K562 (cell line): ENCODE measurements at regions not wholly inside any gene's neighbourhood (a gene's known extent, or its start where the extent isn't known, plus 50 kb on each side); places are given as distances from the start of the nearest gene placed in this dataset.

ENCODE experiments used
- ATAC-seq: fragments of 200-7000 bp; cut with Tn5 transposase; 3 replicates; pipeline ENCODE4 v1.9.1; 2020; ENCODE audit warnings: moderate library complexity
- BruUV-seq: library from RNA; stranded (reverse); fragments of 400-500 nt; replicated peaks from 2 replicates; lab custom pipeline; 2021; lab: Mats Ljungman, UMichigan
- CTCF ChIA-PET: fragments of 300-600 bp; formaldehyde crosslinking; extraction: SDS; loops from one replicate; lab custom pipeline; 2021; ENCODE audit warnings: low intra/inter-chr PET ratio; lab: Yijun Ruan, JAX
- POLR2A ChIA-PET: fragments of 300-600, 350-650 bp; sonication (Branson Sonifier 250); formaldehyde crosslinking; extraction: SDS; loops from one replicate; lab custom pipeline; 2021; ENCODE audit warnings: antibody characterized with exemption, inconsistent platforms; lab: Yijun Ruan, JAX
- DNase-seq, 4 experiments: peaks; one replicate each; pipeline versions ENCODE4 v3.0.0 to v3.0.0-alpha.2; 2011 to 2018; ENCODE audit warnings: low spot score in 3 of 4, mixed read lengths in 3 of 4; ENCODE audit errors: extremely low read depth in 1 of 4
- FAIRE-seq: peaks from 2 replicates; lab custom pipeline; 2011; peaks lifted over from hg19 to GRCh38; lab: Jason Lieb, UNC
- H2AFZ ChIP-seq: 2 replicates; pipeline ENCODE4 v1.6.0; 2011; ENCODE audit warnings: low read depth, low read length, control low read depth, inconsistent platforms
- H3K27ac ChIP-seq: fragments of 200-600 bp; 3 replicates; pipeline ENCODE4 v1.8.0; 2011; ENCODE audit warnings: low read depth, mild to moderate bottlenecking, control low read depth, inconsistent platforms, low read length, moderate library complexity, mixed read lengths; ENCODE audit errors: extremely low read depth
- H3K27me3 ChIP-seq, 2 experiments: fragments of 300-600 bp in 1 of 2; 2 replicates in 1 of 2; 3 replicates in 1 of 2; pipeline versions ENCODE4 v1.6.0 to v1.8.0; 2011; ENCODE audit warnings: inconsistent platforms in 2 of 2, low read length in 2 of 2, mild to moderate bottlenecking in 1 of 2, mixed read lengths in 1 of 2, moderate library complexity in 1 of 2; ENCODE audit not compliant: control insufficient read depth in 2 of 2, insufficient read depth in 2 of 2
- H3K36me3 ChIP-seq: fragments of 300-600 bp; 3 replicates; pipeline ENCODE4 v1.8.0; 2011; ENCODE audit warnings: mild to moderate bottlenecking, low read length, inconsistent platforms; ENCODE audit not compliant: control insufficient read depth, insufficient read depth
- H3K4me1 ChIP-seq, 2 experiments: fragments of 200-600 bp in 1 of 2; replicated peaks in 1 of 2; 2 replicates in 1 of 2; 3 replicates in 1 of 2; pipeline versions ENCODE4 v1.5.1 to v1.8.0; 2011; ENCODE audit warnings: inconsistent platforms in 2 of 2, low read length in 2 of 2, mild to moderate bottlenecking in 1 of 2, mixed read lengths in 1 of 2, moderate library complexity in 1 of 2; ENCODE audit not compliant: control insufficient read depth in 2 of 2, insufficient read depth in 2 of 2
- H3K4me2 ChIP-seq: 2 replicates; pipeline ENCODE4 v1.6.1; 2011; ENCODE audit warnings: low read length, control low read depth, inconsistent platforms, mixed read lengths; ENCODE audit not compliant: insufficient read depth
- H3K4me3 ChIP-seq: fragments of 200-600 bp; sonication (generic), shearing (Covaris generic); 2 replicates; pipeline ENCODE4 v1.5.1; 2016; ENCODE audit warnings: control low read depth, inconsistent platforms
- H3K79me2 ChIP-seq: fragments of 200-600 bp; 3 replicates; pipeline ENCODE4 v1.8.0; 2011; ENCODE audit warnings: low read length, inconsistent platforms; ENCODE audit not compliant: control insufficient read depth, insufficient read depth
- H3K9ac ChIP-seq, 2 experiments: 2 replicates each; pipeline versions ENCODE4 v1.6.0 to v1.6.1; 2011; ENCODE audit warnings: low read depth in 2 of 2, low read length in 2 of 2, control low read depth in 1 of 2, inconsistent platforms in 1 of 2, mild to moderate bottlenecking in 1 of 2, mixed read lengths in 1 of 2; ENCODE audit not compliant: insufficient read depth in 1 of 2
- H3K9me1 ChIP-seq: one replicate; pipeline ENCODE4 v1.6.0; 2011; ENCODE audit warnings: inconsistent platforms, mild to moderate bottlenecking, low read length, moderate library complexity; ENCODE audit not compliant: control insufficient read depth, insufficient read depth
- H3K9me3 ChIP-seq: replicated peaks from 2 replicates; pipeline ENCODE4 v1.5.1; 2011; ENCODE audit warnings: low read depth, low read length, inconsistent platforms; ENCODE audit not compliant: control insufficient read depth, insufficient read depth
- H4K20me1 ChIP-seq: replicated peaks from 2 replicates; pipeline ENCODE4 v1.6.1; 2011; ENCODE audit warnings: low read length, inconsistent platforms, mixed read lengths; ENCODE audit not compliant: control insufficient read depth, insufficient read depth
- BRD4 ChIP-seq: fragments of 200-600 bp; sonication (generic); IDR thresholded peaks from 2 replicates; pipeline ENCODE4 v1.6.1; 2017; ENCODE audit warnings: inconsistent platforms
- CAMTA2 ChIP-seq: fragments of 250-450 bp; sonication (Bioruptor Pico); conservative IDR thresholded peaks from 2 replicates; pipeline ENCODE4 v1.5.1; 2022
- DPF2 ChIP-seq: fragments of 450-650 bp; IDR thresholded peaks from 2 replicates; pipeline ENCODE4 v1.6.1; 2016
- EP300 ChIP-seq: IDR thresholded peaks from 2 replicates; pipeline ENCODE4 v1.6.1; 2012; ENCODE audit warnings: low read length, improper control_type of control experiment
- ETV1 ChIP-seq: fragments of 450-650 bp; conservative IDR thresholded peaks from 2 replicates; pipeline ENCODE4 v1.6.1; 2016; ENCODE audit warnings: missing genetic modification characterization, control low read depth, low read depth, missing compliant biosample characterization
- KDM5B ChIP-seq: fragments of 200-600 bp; sonication (generic); IDR thresholded peaks from 2 replicates; pipeline ENCODE4 v1.6.1; 2012; ENCODE audit warnings: low read depth, mild to moderate bottlenecking, moderate library complexity, low read length, control low read depth, inconsistent platforms; ENCODE audit not compliant: insufficient replicate concordance
- PCBP1 ChIP-seq: fragments of 200-400 bp; formaldehyde crosslinking; IDR thresholded peaks from 2 replicates; pipeline ENCODE4 v1.6.1; 2018; ENCODE audit warnings: mild to moderate bottlenecking, low read depth, low read length; ENCODE audit not compliant: poor library complexity, severe bottlenecking
- RBM14 ChIP-seq: fragments of 200-400 bp; formaldehyde crosslinking; IDR thresholded peaks from 2 replicates; pipeline ENCODE4 v1.6.1; 2018; ENCODE audit warnings: low read depth, mild to moderate bottlenecking, low read length, moderate library complexity, borderline replicate concordance; ENCODE audit not compliant: insufficient read depth
- SIRT6 ChIP-seq: IDR thresholded peaks from one replicate; pipeline ENCODE4 v1.6.1; 2012; ENCODE audit warnings: low read depth, mild to moderate bottlenecking, control low read depth, inconsistent platforms, low read length, moderate library complexity
- SRF ChIP-seq, 2 experiments: fragments of 250-450, 450-650 bp in 1 of 2; sonication (Bioruptor Pico) in 1 of 2; sonication (generic) in 1 of 2; formaldehyde crosslinking; IDR thresholded peaks; 2 replicates each; pipeline versions ENCODE4 v1.5.0 to v1.5.1; 2020 to 2022; ENCODE audit warnings: mild to moderate bottlenecking in 1 of 2, missing genetic modification reagents in 1 of 2
- TAF9B ChIP-seq: fragments of 450-650 bp; IDR thresholded peaks from 2 replicates; pipeline ENCODE4 v1.6.1; 2018; ENCODE audit warnings: mild to moderate bottlenecking; ENCODE audit not compliant: partially characterized antibody
- TEAD1 ChIP-seq, 2 experiments: fragments of 450-650 bp in 1 of 2; sonication (generic) in 1 of 2; formaldehyde crosslinking; IDR thresholded peaks; 2 replicates each; pipeline versions ENCODE4 v1.4.0 to v1.8.0; 2020 to 2022; ENCODE audit warnings: mild to moderate bottlenecking in 2 of 2, missing genetic modification reagents in 1 of 2
- TEAD2 ChIP-seq: fragments of 450-650 bp; IDR thresholded peaks from 2 replicates; pipeline ENCODE4 v1.6.1; 2016; ENCODE audit warnings: missing genetic modification characterization, control low read depth, missing compliant biosample characterization
- XRCC3 ChIP-seq: fragments of 450-650 bp; IDR thresholded peaks from 2 replicates; pipeline ENCODE4 v1.6.1; 2017; ENCODE audit warnings: mild to moderate bottlenecking, moderate library complexity
- ZNF239 ChIP-seq: fragments of 250-450 bp; sonication (Bioruptor Pico); IDR thresholded peaks from 2 replicates; pipeline ENCODE4 v1.4.0; 2020; ENCODE audit warnings: mild to moderate bottlenecking
- ZNF311 ChIP-seq: fragments of 250-450 bp; sonication (Bioruptor Pico); IDR thresholded peaks from 2 replicates; pipeline ENCODE4 v1.4.0; 2020; ENCODE audit warnings: mild to moderate bottlenecking, moderate library complexity
- WGBS: fragments of 100-300 bp; shearing (Covaris generic); methylation state at CpG from one replicate; pipeline ENCODE4 v1.1.6; 2016; ENCODE audit warnings: low coverage, mixed read lengths; ENCODE audit not compliant: insufficient coverage; ENCODE audit errors: missing lambda C conversion rate; 5-methylcytosine and 5-hydroxymethylcytosine counted together
- in situ Hi-C: fragments of 300-500 bp; cut with MboI; formaldehyde crosslinking; loops from 4 replicates; pipeline ENCODE4 v1.15.0; 2018; ENCODE audit warnings: inconsistent platforms, mixed read lengths
- intact Hi-C: fragments of 100-400 bp; cut with micrococcal nuclease; formaldehyde crosslinking; loops from 2 replicates; pipeline ENCODE4 v1.14.2; 2022
- TF ChIP-seq, protein P1 (sequence below), 2 experiments: fragments of 450-650 bp; conservative IDR thresholded peaks; 2 replicates each; pipeline ENCODE4 v1.6.1; 2017; ENCODE audit warnings: mild to moderate bottlenecking in 2 of 2, moderate library complexity in 2 of 2
- TF ChIP-seq, protein P2 (sequence below): fragments of 450-650 bp; formaldehyde crosslinking; IDR thresholded peaks from 2 replicates; pipeline ENCODE4 v1.4.0; 2020; ENCODE audit warnings: mild to moderate bottlenecking
- TF ChIP-seq, protein P3 (sequence below): fragments of 450-650 bp; IDR thresholded peaks from 2 replicates; pipeline ENCODE4 v1.6.1; 2017; ENCODE audit warnings: mild to moderate bottlenecking, moderate library complexity

DNA sequence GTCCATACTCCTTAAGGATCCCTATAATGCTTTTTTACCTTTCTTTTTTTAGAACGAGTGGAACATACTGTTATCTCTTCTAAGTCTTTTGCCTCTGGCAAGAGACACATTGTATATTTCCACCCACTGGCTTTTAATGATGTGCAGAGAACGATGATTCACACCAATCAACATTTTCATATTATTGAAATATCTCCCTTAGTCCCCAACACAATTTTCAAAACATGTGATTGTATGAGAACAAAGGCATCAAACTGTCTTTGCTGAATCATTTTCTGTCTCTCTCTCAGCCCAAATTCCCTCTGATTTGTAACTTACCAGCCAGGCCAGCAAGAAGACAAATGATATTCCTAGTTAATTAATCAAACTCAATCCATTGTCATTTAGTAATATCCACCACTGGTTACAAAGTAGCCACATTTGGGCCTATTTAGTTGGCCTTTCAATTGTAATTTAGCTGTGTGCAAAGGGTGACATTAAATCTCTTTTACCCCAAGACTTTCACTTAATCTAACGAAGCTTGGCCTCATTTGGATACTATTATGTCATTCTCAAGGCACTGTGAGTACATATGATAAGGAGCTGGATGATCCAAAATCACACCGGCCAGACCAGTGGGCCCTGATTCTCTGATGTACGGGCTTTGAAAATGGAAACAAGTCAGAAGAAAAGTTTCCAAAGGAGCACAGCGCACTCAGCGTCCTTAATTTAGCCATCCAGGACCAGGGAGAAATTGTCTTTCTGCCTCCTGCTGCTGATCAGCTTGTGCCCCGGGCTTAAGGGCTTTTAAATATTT is 185.1 kb downstream of the SCG2 start (continued):
- TF ChIP-seq, protein P1, sequence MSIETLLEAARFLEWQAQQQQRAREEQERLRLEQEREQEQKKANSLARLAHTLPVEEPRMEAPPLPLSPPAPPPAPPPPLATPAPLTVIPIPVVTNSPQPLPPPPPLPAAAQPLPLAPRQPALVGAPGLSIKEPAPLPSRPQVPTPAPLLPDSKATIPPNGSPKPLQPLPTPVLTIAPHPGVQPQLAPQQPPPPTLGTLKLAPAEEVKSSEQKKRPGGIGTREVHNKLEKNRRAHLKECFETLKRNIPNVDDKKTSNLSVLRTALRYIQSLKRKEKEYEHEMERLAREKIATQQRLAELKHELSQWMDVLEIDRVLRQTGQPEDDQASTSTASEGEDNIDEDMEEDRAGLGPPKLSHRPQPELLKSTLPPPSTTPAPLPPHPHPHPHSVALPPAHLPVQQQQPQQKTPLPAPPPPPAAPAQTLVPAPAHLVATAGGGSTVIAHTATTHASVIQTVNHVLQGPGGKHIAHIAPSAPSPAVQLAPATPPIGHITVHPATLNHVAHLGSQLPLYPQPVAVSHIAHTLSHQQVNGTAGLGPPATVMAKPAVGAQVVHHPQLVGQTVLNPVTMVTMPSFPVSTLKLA (conservative IDR thresholded peaks at IDR 0.05) = no peak
- TF ChIP-seq SRF (CRISPR knock-in tag; IDR thresholded peaks at IDR 0.05) (no peak), TEAD1 (CRISPR knock-in tag; IDR thresholded peaks at IDR 0.05) (no peak), RBM14 (no peak), DPF2 (no peak), KDM5B (no peak), XRCC3 (no peak), TEAD2 (tag) (no peak), SIRT6 (no peak)

DNA sequence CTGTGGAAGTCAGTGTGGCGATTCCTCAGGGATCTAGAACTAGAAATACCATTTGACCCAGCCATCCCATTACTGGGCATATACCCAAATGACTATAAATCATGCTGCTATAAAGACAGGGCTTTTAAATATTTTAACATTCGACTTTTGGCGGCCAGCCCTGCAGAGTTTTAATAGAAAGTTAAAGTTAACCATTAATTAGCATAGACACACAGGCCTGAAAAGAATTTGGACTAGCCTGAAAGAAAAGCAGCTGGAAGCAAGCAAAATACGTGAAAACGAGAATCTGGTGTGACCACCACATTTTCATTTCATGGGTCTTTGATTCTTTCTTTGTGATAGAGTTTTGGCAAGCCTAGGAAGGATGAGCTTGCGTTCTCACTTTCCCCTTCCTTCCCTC is 184.0 kb downstream of the SCG2 start:
- Histone ChIP-seq H3K27me3 (no peaks in the 10 kb centered on the region), H3K4me2 (no peak overlapping the region), H3K9ac (no peak overlapping the region), H3K79me2 (no peaks in the 10 kb centered on the region), H2AFZ (no peak overlapping the region), H3K9me3 (no peaks in the 10 kb centered on the region), H3K4me1 (no peaks in the 10 kb centered on the region), H3K27ac (no peak overlapping the region), H3K9me1 (no peaks in the 10 kb centered on the region), H3K36me3 (no peaks in the 10 kb centered on the region), H3K4me3 (no peak overlapping the region), H4K20me1 (no peaks in the 10 kb centered on the region)
- ChIA-PET POLR2A (no interaction called here), CTCF (no interaction called here)
- intact Hi-C loops = no loop called here
- ATAC-seq = no peak
- in situ Hi-C loops = no loop called here
- no peak for DNase-seq
- BruUV-seq = no TSS peak
- WGBS = 0% methylated on average over 5 of the region's 6 CpGs
- no peak for FAIRE-seq
- TF ChIP-seq EP300 = no peak
- TF ChIP-seq ETV1 (tag) = no peak
- TF ChIP-seq, protein P2, sequence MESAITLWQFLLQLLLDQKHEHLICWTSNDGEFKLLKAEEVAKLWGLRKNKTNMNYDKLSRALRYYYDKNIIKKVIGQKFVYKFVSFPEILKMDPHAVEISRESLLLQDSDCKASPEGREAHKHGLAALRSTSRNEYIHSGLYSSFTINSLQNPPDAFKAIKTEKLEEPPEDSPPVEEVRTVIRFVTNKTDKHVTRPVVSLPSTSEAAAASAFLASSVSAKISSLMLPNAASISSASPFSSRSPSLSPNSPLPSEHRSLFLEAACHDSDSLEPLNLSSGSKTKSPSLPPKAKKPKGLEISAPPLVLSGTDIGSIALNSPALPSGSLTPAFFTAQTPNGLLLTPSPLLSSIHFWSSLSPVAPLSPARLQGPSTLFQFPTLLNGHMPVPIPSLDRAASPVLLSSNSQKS (CRISPR knock-in tag) = no peak
- TF ChIP-seq TAF9B = no peak
- TF ChIP-seq CAMTA2 (CRISPR knock-in tag) = no peak
- no peak for TF ChIP-seq ZNF239
- no peak for TF ChIP-seq ZNF311 (CRISPR knock-in tag)
- TF ChIP-seq, protein P3, sequence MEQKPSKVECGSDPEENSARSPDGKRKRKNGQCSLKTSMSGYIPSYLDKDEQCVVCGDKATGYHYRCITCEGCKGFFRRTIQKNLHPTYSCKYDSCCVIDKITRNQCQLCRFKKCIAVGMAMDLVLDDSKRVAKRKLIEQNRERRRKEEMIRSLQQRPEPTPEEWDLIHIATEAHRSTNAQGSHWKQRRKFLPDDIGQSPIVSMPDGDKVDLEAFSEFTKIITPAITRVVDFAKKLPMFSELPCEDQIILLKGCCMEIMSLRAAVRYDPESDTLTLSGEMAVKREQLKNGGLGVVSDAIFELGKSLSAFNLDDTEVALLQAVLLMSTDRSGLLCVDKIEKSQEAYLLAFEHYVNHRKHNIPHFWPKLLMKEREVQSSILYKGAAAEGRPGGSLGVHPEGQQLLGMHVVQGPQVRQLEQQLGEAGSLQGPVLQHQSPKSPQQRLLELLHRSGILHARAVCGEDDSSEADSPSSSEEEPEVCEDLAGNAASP = no peak
- TF ChIP-seq PCBP1 = no peak
- TF ChIP-seq BRD4 = no peak
